GM21576 (cell line): ENCODE measurements at regions not wholly inside any gene's neighbourhood (a gene's known extent, or its start where the extent isn't known, plus 50 kb on each side); places are given as distances from the start of the nearest gene placed in this dataset.
"Not testable (repeated sequence)": the region's sequence is repeated elsewhere in the genome, so short reads cannot be mapped to it uniquely, and the experiment has no call there.

Experiments used
- ATAC-seq: cut with Tn5 transposase; IDR thresholded peaks from one replicate; pipeline ENCODE4 v1.9.1; 2021; ENCODE audit warnings: mild to moderate bottlenecking, moderate library complexity; ENCODE audit not compliant: unreplicated experiment

DNA sequence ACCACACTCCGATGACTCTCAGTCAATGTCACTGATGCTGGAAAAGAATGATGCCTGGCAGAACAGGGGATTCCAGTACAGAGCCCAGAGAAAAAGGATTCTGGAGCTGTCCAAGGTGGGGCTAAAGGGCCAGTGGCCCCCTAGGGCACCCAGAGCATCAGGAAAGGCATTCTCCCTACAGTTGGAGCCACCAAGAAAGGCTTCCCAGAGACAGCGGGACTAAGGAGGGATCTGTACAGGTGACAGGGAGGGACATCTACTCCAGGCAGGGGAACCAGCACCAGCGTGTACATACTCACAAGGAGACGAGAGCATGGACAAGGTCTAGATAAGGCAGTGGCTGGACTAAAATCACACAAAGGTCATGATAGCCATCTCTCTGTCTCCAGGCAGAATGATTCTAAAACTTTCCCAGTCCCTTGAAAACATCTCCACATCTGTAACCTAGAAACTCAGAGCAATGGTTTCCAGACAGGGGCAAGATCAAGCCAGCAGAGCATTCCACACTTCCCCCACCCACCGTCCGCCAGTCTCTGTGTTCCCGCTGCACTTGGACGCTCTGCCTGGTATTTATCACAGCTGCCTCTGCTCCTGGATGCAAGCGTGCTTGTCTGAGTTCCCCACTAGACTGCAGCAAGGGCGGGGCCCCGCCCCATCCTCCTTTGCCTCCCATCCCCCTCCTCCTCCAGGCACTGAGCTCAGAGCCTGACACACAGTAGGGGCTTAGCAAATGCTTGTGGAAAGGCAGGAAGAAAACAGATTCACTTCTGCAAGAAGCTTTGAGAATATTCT, 111.6 kb upstream of the ZC3H12A start:
- ATAC-seq = no peak

DNA sequence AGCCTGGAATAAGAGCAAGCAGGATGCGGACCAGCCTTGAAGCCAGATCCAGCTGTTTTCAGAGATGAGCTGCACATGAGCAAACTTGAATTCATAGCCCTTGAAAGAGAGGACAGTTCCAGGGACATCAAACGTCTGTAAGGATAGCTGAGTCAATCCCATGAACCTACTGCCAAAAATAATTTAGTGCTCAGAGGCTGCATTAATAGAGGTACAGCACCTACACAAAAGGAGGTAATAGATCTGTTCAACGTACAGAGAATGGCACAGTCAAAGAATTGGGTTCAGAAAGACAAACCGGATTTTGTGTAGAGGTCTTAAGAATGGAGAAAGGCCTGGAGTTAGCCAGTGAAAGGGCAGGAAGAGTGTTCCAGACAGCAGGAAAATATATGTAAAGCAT, 110.8 kb upstream of the ZC3H12A start:
- no peak for ATAC-seq

DNA sequence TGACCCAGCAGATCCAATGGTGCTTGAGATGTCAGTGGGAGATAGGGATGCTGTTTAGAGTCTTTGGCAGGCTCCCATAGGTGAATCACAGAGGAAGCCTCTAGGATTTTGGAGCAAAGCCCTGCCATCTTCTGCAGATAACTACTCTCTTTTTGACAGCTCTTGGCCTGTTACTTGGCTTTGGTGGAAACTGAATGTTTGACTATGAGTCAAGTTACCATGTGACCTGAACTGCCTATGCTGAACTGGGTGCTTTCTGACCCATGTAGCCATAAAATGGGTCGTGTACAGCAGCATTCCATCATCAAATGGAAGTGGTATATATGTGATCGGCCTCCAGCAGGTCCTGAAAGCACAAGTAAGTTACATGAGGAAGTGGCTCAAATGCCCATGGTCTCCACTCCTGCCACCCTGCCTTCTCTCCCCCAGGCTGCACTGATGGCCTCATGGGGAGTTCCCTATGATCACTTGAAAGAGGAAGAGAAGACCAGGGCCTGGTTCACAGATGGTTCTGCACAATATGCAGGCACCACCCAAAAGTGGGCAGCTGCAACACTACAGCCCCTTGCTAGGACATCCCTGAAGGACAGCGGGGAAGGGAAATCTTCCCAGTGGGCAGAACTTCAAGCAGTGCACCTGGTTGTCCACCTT, 105.6 kb upstream of the ZC3H12A start:
- ATAC-seq = not testable (repeated sequence)

DNA sequence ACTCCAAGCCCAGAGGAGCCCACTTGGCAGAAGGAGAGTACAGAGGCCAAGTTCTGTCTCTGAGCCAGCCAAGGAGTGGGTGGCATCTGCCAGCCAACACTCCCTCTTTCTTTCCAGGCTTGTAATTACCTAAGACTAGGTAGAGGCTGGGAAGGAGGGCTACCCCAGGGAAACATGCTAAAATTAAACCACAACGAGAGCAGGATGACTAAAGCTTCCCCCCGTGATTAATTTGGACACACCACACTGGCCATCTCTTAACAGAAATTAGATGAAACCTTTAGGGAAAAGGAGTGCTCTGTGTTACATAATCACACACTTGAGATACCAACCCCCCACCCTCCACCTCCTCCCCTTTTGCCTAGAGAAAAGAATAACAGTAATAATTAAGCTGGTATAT, 102.1 kb upstream of the ZC3H12A start:
- no peak for ATAC-seq

DNA sequence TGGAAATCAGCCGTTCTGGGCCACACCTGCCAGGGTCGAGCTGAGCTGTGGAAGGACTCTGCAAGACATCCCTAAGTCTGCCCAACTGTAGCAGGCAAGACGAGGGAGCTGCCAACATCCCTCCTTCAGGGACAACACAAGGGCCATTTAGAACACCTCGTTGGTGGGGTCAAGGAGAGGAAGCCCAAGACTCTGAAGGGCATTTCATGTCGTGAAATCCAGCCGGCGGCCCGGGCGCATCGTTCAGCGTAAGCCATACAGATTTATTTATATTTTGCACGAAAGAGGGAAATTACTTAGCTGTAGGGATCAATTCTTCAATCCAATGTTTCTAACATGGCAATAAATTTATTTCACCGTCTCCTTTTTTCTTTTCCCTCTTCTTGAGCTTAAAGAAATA, 101.7 kb upstream of the ZC3H12A start:
- no peak for ATAC-seq

DNA sequence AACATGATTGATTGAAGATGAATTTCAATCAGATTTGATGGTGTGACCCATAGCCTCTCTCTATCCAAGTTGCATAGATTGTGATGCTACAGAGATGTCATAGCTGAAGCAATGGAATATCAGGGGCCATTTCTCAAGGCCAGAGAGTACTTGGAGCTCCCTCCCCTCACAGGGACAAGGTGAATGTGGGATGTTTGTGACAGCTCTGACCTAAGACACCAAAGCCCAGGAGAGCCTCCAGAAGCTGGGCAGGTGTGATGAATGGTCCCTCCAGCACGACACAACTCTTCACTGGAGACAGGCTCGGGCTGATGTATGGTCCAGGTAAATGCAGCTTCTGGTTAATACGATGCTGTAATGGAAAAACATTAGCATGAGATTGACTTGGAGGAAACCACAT, 101.0 kb upstream of the ZC3H12A start:
- no peak for ATAC-seq

DNA sequence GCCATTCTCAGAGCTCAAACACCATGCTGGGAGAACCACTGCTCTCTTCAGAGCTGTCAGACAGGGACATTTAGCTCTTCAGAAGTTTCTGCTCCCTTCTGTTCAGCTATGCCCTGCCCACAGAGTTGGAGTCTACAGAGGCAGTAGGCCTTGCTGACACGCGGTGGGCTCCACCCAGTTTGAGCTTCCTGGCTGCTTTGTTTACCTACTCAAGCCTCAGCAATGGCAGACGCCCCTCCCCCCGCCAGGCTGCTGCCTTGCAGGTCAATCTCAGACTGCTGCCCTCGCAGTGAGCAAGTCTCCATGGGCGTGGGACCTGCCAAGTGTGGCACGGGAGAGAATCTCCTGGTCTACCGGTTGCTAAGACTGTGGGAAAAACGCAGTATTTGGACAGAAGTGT, 93.8 kb upstream of the ZC3H12A start:
- ATAC-seq = not testable (repeated sequence)

DNA sequence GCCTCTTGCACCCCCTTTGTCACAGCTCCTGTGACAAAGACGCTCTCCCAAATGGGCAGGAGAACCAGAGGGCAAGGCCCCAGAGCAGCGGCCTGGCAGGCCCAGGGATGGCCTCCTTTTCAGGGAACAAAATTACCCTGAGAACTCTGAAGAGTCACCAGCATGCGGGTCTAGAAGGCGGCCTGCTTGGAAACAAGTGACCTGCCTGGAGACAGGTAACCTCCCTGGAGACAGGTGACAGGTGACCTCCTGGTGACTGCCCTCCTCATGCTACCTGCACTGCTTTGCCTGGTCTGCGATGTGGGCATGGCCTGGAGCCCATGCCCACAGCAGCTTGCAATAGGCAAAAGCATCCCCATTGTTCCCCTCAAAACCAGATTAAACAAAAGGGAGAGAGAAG, 86.5 kb upstream of the ZC3H12A start:
- ATAC-seq = no peak

DNA sequence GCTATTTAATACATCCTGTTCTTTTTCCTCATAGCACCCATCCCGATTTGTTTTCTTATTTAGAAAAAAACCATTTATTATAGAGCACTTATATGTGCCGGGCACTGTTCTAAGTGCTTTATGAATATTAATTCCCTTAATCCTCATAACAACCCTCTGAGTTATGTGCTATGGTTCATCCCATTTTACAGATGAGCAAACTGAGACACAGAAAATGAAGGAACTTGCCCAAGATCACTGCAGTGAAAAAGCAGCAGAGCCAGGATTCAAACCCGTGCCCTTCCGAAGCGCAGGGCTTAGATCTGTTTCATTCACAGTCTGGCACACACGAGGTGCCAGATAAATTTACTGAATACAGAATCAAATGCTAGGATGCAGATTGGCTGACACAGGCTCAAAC, 85.1 kb upstream of the ZC3H12A start:
- ATAC-seq = no peak

DNA sequence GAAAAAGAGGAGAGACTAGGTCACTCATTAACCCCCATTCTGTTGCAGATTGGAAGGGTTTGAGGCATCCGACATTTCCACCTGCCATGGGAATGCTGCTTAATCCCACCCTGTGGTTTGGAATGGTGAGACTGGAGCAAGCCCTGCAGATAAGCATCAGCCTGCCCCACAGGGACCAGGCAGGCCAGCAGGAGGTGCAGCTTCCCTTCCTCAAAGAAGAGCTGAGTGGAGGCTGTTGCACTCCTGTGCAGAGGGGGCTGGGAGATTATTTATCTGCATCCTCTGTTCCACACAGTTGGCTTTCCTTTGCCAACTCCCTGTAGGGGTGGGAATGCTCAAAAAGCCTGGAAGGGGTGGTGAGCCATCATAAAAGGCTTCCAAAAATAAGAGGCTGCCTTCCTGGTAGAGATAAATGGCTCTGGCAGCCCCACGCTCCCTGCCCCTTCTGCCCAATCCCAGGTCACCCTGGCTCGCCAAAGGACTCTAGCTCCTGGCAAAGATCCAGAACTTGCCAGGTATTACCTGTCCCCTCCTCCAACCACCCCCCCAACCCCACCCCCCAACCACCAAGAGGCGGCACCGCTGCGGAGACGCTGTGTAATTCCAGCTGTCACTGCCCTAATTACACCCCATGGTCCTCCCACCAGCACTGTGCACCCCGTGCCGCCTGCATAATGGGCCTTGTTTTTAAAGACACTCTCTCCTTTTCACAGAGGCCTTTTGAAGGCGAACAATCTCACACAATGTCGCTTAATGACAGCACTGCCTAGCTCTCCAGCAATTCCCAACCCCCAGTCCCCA, 83.0 kb upstream of the ZC3H12A start:
- no peak for ATAC-seq

DNA sequence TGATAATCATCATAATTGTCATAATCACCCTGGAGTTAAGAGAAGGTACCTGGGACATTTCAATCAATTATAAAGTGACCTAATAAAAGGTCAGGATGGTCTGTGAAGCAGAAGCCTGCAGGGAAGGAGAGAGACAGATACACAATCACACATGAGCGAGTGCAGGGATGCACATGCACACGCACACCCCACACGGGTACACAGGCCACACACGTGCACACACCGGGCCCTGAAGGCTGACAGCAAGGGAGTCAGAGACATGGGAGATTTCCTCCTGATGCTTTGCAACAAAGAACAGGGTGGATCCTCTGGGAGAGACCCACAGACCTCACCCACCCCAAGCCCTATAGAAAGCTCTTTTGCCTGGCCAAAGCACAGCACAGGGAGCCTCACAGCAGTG, 82.3 kb upstream of the ZC3H12A start:
- no peak for ATAC-seq

DNA sequence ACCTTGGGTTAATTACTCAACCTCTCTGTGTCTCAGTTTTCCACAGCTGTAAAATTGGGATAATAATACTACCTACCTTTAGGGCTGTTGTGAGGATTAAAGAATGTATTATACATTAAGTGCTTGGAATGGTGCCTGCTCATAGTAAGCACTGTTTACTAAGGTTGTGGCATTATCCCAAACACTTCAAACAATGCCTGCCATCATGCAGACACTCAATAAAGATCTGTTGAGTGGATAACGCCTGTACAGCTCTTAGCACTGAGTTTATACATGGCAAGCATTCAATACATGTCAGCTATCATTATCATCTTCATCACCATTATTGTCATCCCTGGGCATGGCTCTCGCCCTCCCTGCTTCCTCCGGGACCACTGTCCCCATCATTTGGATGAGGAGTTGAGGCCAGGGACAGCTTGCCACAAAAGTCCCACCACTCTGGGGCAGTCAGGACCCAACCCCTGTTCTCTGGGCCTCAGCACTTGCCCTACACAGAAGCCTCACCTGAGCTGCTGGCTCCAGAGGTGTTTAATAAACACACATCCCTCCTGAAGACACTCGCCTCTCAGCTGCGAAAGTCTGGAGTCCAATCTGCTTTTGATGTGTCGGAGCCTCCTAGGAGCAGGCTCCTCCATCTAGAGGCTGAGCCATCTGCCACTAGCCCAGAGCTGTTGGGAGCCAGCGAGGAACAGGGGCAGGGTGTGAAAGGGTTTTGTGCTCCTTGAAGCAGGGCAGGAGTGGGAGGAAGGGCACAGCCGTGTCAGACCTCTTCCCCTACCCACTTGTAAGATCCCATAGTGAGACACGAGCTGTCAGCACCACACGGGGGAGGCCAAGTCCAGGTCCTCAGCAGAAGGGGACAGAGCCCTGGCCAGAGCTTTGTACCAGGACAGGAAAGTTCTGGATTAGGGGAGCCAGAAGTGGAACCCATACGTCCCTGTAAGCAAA, 80.9 kb upstream of the ZC3H12A start:
- no peak for ATAC-seq

DNA sequence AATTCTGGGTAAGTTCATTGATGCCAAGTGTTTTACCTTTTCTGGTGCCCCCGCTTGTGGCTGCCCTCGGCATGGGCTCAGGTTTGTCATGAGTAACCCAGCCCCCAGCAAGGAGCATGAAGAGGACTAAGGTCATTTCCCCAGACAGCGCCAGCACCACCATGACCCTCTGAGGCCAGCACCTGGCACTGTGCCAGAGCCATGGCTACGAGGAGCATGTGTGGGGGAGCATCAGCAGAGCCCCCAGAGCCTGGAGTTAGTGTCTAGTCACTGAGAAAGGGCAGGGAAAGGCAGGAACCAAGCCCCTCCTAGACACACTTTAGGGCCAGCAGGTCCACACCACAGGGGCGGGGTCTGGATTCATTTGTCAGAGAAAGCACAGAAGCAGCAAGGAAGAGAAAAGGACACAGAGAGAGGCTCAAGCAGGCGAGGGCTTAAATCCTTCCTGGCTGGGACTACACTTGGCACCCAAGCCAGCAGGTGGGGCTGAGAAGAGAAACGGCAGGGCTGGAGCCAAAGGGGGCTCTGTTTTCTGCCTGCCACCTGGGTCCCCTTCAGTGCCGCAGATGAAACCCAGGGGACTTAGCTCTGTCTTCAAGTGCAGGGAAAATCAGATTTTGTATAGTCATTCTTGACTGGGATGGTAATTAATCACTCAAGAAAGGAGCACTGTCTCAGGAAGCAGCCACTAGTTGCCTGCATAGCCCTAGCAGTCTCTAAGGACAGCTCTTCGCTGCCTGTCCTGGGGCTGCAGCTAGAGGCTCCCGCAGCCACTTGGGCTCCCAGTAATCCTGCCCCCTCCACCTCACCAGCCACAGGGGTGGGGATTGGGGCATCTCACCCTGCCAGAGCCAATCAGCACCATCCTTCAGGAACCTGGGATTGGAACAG, 79.6 kb upstream of the ZC3H12A start:
- no peak for ATAC-seq

DNA sequence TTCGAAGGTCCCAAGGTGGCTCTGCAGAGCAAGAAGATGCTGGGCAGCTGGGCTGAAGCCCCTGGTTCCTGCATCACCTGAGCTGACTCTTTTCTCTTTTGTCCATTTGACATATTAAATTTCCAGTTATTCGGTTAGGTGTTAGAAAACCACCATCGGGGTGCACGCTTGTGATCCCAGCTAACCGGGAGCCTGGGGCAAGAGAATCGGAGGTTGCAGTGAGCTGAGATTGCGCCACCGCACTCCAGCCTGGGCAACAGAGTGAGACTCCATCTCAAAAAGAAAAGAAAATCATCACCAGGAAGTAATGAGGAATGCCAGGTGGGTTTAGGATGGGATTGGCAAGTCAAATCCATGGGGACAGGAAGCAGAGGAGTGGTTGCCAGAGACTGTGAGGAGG, 76.3 kb upstream of the ZC3H12A start:
- ATAC-seq = no peak

DNA sequence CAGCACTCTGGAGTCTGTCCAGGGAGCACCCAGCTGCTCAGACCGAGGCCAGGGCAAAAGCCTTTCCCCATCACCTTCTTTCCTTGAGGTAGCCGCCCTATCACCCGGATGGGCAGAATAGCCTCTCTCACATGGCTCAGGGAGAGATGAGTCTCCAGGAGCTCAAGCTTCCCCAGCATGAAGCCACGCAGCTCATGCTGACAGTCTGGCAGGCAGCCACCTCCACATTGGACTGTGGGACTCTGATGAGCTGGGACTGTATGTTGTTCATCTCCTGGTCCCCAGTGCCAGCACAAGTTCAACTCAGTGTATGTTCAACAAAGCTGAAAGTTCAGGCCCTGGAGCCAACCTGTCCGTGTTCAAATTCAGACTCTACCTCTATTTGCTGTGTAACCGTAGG, 75.2 kb upstream of the ZC3H12A start:
- ATAC-seq = no peak

DNA sequence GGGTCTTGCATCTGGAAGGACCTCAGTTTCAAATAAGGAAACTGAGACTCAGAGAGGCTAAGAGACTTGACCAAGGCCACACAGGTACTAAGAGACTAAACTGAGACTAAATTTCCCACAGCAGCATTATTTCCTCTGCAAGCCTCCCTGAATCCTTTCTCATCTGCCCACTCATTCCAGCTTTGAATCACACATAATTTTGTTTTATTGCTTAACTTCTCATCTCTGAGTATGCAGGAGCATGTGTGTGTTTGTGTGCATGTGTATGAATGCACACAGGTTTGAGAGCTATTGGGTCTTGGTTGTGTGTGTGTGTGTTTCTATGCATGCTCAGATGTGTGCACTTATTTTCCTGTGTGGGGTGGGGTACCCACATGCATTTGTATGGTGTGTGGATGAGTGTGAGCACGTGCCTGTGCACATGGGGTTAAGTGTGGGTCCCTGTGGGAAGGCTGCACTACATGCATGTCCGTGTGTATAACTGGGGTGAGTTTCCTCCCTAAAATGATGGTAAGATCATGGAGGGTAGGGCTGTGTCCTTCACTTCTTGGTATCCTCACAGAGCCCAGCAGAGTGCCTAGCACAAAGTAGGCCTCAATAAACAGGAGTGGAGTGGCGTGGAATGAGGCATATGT, 74.4 kb upstream of the ZC3H12A start:
- no peak for ATAC-seq

DNA sequence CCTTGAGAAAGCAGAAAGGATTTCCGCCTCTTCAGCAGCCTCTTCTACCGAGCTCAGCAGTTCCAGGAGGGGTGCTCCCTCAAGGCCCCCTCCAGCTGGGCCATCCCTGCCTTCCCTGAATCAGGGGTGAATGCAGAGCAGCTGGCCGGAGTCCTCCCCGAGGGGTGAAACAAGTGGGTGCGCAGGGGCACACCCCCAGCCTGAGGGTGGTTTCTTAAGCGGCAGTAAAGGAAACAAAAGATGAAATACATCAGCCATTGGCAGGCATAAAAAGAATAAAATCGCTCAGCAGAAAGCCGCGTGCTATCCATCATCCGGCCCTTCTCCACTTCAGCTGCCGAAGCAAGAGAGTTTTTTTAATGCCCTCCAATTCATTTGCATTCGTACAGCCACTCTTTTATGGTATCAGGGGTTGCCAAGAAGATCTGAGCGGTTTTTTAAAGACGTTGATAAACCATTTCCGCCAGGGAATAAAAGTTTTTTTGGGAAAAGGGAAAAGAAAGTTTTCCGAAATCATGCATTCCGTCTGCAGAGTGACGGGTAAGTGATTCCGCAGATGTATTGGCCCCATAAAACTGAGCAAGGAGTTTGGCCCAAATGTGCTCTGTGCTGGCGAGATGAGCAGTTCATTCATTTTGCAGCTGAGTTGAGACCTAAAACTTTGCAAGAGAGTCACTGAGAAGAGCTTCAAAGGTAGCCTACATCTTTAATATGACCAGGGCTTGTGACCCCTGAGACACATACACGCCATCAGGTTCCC, 73.7 kb upstream of the ZC3H12A start:
- ATAC-seq = no peak

DNA sequence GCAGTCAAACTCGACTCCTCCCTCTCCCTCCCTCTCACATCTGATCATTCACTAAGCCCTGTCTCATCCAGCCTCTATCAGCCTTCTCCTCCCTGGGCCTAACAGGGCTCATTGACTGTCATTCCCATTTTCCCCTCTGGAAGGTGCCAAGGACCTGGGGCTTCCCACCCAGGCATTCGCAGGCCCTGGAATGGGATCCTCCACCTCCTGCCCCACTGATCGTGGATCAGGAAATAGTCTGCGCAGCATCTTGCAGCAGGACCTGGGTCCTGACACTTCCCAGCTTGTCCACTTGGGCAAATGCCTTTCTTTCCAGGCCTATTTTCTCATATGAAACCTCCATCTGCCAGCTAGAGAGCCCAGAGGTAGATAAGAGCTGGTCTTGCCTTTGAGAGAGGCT, 71.2 kb upstream of the ZC3H12A start:
- no peak for ATAC-seq

DNA sequence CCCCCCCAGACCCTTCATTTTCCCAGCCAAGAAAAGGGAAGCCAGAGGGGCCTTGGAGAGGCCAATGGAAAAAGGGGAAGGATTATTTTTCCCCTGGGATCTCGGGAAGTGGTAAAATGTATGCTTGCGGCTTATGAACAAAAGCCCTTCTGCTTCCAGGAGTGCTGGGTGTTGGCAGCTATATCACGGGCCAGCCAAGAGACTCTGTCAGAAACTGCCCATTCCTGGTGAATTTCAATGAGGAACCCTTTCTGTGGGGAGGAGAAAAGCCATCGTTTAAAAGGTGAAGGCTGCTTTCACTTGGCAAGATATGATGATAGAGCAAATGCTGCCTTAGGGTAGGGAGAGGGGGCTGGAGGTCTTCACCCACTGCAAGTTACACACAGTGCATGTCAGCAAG, 69.7 kb upstream of the ZC3H12A start:
- ATAC-seq = no peak
